Endothelial cell of umbilical vein (primary cell): ENCODE measurements at regions not wholly inside any gene's neighbourhood (a gene's known extent, or its start where the extent isn't known, plus 50 kb on each side); places are given as distances from the start of the nearest gene placed in this dataset.

Experiments used
- BruUV-seq: library from RNA; stranded (reverse); fragments of 400-500 nt; replicated peaks from 2 replicates; lab custom pipeline; 2021; lab: Mats Ljungman, UMichigan
- CTCF ChIA-PET: fragments of 300-600, 350-600 bp; sonication (Branson Sonifier 250); formaldehyde crosslinking; loops from one replicate; lab custom pipeline; 2021; ENCODE audit warnings: antibody characterized with exemption, inconsistent platforms; lab: Charles Lee
- POLR2A ChIA-PET: fragments of 300-600, 350-600 bp; sonication (Branson Sonifier 250); formaldehyde crosslinking; loops from one replicate; lab custom pipeline; 2021; ENCODE audit warnings: antibody characterized with exemption, inconsistent platforms; lab: Charles Lee
- DNase-seq: peaks from one replicate; pipeline ENCODE4 v3.0.0-alpha.2; 2011; ENCODE audit warnings: low read depth, low spot score
- FAIRE-seq: peaks from 2 replicates; lab custom pipeline; 2011; peaks lifted over from hg19 to GRCh38; lab: Jason Lieb, UNC
- H2AFZ ChIP-seq: 2 replicates; pipeline ENCODE4 v1.6.0; 2012; ENCODE audit warnings: low read depth, low read length, control low read depth, inconsistent platforms
- H3K27ac ChIP-seq: 2 replicates; pipeline ENCODE4 v1.5.1; 2011; ENCODE audit warnings: low read depth, mild to moderate bottlenecking, control low read depth, low read length, moderate library complexity; ENCODE audit not compliant: insufficient read depth
- H3K27me3 ChIP-seq, 2 experiments: 2 replicates each; pipeline versions ENCODE4 v1.6.0 to v1.6.1; 2011; ENCODE audit warnings: low read length in 2 of 2, mixed read lengths in 1 of 2; ENCODE audit not compliant: control insufficient read depth in 2 of 2, insufficient read depth in 2 of 2
- H3K36me3 ChIP-seq, 2 experiments: 2 replicates in 1 of 2; 3 replicates in 1 of 2; pipeline ENCODE4 v1.5.1; 2011; ENCODE audit warnings: low read length in 2 of 2, mild to moderate bottlenecking in 1 of 2, moderate library complexity in 1 of 2; ENCODE audit not compliant: control insufficient read depth in 2 of 2, insufficient read depth in 2 of 2; ENCODE audit errors: extremely low read depth in 1 of 2
- H3K4me1 ChIP-seq: 3 replicates; pipeline ENCODE4 v1.5.1; 2011; ENCODE audit warnings: mild to moderate bottlenecking, low read length; ENCODE audit not compliant: control insufficient read depth, insufficient read depth; ENCODE audit errors: extremely low read depth
- H3K4me2 ChIP-seq: 2 replicates; pipeline ENCODE4 v1.6.1; 2011; ENCODE audit warnings: low read length, control low read depth, mixed read lengths; ENCODE audit not compliant: insufficient read depth
- H3K4me3 ChIP-seq, 3 experiments: fragments of 200-600 bp in 1 of 3; sonication (generic), shearing (Covaris generic) in 1 of 3; replicated peaks in 1 of 3; 2 replicates each; pipeline ENCODE4 v1.5.1; 2011 to 2016; ENCODE audit warnings: control low read depth in 3 of 3, low read length in 3 of 3, mild to moderate bottlenecking in 2 of 3, inconsistent platforms in 1 of 3, low read depth in 1 of 3, moderate library complexity in 1 of 3; ENCODE audit not compliant: insufficient read depth in 1 of 3
- H3K79me2 ChIP-seq: 2 replicates; pipeline ENCODE4 v1.6.0; 2012; ENCODE audit warnings: low read length, inconsistent platforms; ENCODE audit not compliant: control insufficient read depth, insufficient read depth
- H3K9ac ChIP-seq: replicated peaks from 2 replicates; pipeline ENCODE3; 2011; ENCODE audit warnings: low read length, control low read depth; ENCODE audit not compliant: insufficient read depth; ENCODE audit errors: extremely low read depth
- H3K9me1 ChIP-seq: replicated peaks from 3 replicates; pipeline ENCODE4 v1.6.0; 2011; ENCODE audit warnings: mild to moderate bottlenecking, low read length; ENCODE audit not compliant: control insufficient read depth, insufficient read depth; ENCODE audit errors: extremely low read depth
- H3K9me3 ChIP-seq: replicated peaks from 2 replicates; pipeline ENCODE4 v1.5.1; 2012; ENCODE audit warnings: low read length, inconsistent platforms; ENCODE audit not compliant: control insufficient read depth, insufficient read depth
- H4K20me1 ChIP-seq: replicated peaks from 2 replicates; pipeline ENCODE3; 2011; ENCODE audit warnings: mild to moderate bottlenecking, low read length; ENCODE audit not compliant: control insufficient read depth, insufficient read depth; ENCODE audit errors: extremely low read depth
- CTCF ChIP-seq, 2 donors: IDR thresholded peaks; 1 replicate in 1 of 2; 2 replicates in 1 of 2; pipeline ENCODE4 v1.5.1; 2011; ENCODE audit warnings: low read length in 2 of 2, mild to moderate bottlenecking in 2 of 2, moderate library complexity in 2 of 2, control low read depth in 1 of 2, inconsistent platforms in 1 of 2, low read depth in 1 of 2; ENCODE audit not compliant: insufficient read depth in 1 of 2; ENCODE audit errors: extremely low read depth in 1 of 2
- EZH2 ChIP-seq: IDR thresholded peaks from 2 replicates; pipeline ENCODE4 v1.6.1; 2012; ENCODE audit warnings: borderline replicate concordance, low read depth, mild to moderate bottlenecking, moderate library complexity, low read length, inconsistent platforms; ENCODE audit not compliant: severe bottlenecking
- FOS ChIP-seq: IDR thresholded peaks from 2 replicates; pipeline ENCODE4 v1.6.1; 2011; ENCODE audit warnings: mild to moderate bottlenecking, low read length, moderate library complexity, borderline replicate concordance; ENCODE audit not compliant: insufficient read depth
- GATA2 ChIP-seq: IDR thresholded peaks from 2 replicates; pipeline ENCODE4 v1.7.0; 2011; ENCODE audit warnings: low read depth, mild to moderate bottlenecking, moderate library complexity, mixed read lengths, low read length; ENCODE audit not compliant: insufficient read length, insufficient read depth
- JUN ChIP-seq: IDR thresholded peaks from 2 replicates; pipeline ENCODE4 v1.6.1; 2011; ENCODE audit warnings: borderline replicate concordance, low read depth; ENCODE audit not compliant: insufficient read length, insufficient read depth
- MAX ChIP-seq: IDR thresholded peaks from 2 replicates; pipeline ENCODE4 v1.6.1; 2011; ENCODE audit not compliant: insufficient read depth, insufficient read length
- MYC ChIP-seq: IDR thresholded peaks from one replicate; pipeline ENCODE4 v1.6.1; 2011; ENCODE audit warnings: mild to moderate bottlenecking, low read depth, low read length
- POLR2A ChIP-seq: IDR thresholded peaks from 2 replicates; pipeline ENCODE4 v1.6.1; 2012; ENCODE audit warnings: low read depth, mild to moderate bottlenecking, control low read depth, low read length
- POLR2AphosphoS5 ChIP-seq: IDR thresholded peaks from 2 replicates; pipeline ENCODE4 v1.6.1; 2012; ENCODE audit warnings: low read depth, mild to moderate bottlenecking, control low read depth, low read length, moderate library complexity; ENCODE audit not compliant: insufficient read depth
- dilution Hi-C: fragments of 300-500 bp; cut with MboI; formaldehyde crosslinking; loops from one replicate; pipeline ENCODE4 v1.15.0; 2019; ENCODE audit warnings: low sequenced_read_pairs; ENCODE audit not compliant: extremely low pct_ligation_motif_present
- intact Hi-C: fragments of 100-400 bp; cut with micrococcal nuclease; formaldehyde crosslinking; loops from one replicate; pipeline ENCODE4 v1.10.0; 2022

- H3K9me3 ChIP-seq, result no peaks in the 10 kb centered on the region
- H3K4me1 ChIP-seq, result peaks cover 6% of the 10 kb centered on the region
- ChIA-PET POLR2A (no interaction called here), CTCF (interaction anchor here (1.1 kb wide), 1 partner anchor 18 kb away, joined by 3 read pairs; no protein-coding TSS in a partner anchor)
- no peak for DNase-seq
- H3K79me2 ChIP-seq, result no peaks in the 10 kb centered on the region
- H3K36me3 ChIP-seq, result no peaks in the 10 kb centered on the region
- no peak overlapping the region for H3K4me2 ChIP-seq
- H3K9ac ChIP-seq, result no peak overlapping the region
- dilution Hi-C loops (no loop called here), intact Hi-C loops (no loop called here)
- no peak overlapping the region for H2AFZ ChIP-seq
- H3K27ac ChIP-seq, result no peak overlapping the region
- H3K4me3 ChIP-seq, result no peak overlapping the region
- FAIRE-seq, result no peak
- no peaks in the 10 kb centered on the region for H3K27me3 ChIP-seq
- TF ChIP-seq EZH2, result no peak
- TF ChIP-seq POLR2A, result no peak
- no peak for TF ChIP-seq JUN
- TF ChIP-seq CTCF (IDR thresholded peaks at IDR 0.05; ENCODE audit: extremely low read depth in 1 of 2, insufficient read depth in 1 of 2, low read depth in 1 of 2, low read length in 2 of 2), result no peak
- no peak for TF ChIP-seq FOS
- no peak for TF ChIP-seq POLR2AphosphoS5
- no peak for TF ChIP-seq GATA2
- no peak for TF ChIP-seq MYC
- no peak for TF ChIP-seq MAX
- no peaks in the 10 kb centered on the region for H4K20me1 ChIP-seq
- no TSS peak for BruUV-seq
- H3K9me1 ChIP-seq, result no peaks in the 10 kb centered on the region
Observed at GRCh38 chr10:20972925-20973324, 75.8 kb upstream of the NEBL start.
